ENCODE measurements at regions not wholly inside any gene's neighbourhood (a gene's known extent, or its start where the extent isn't known, plus 50 kb on each side); places are given as distances from the start of the nearest gene placed in this dataset.

- CTCF ChIA-PET = interaction anchor here (0.6 kb wide), 1 partner anchor 356 kb away, joined by 3 read pairs; no protein-coding TSS in a partner anchor
- POLR2A ChIA-PET = no interaction called here
- TF ChIP-seq ZNF157 (tag by site-specific recombination; IDR thresholded peaks at IDR 0.05) (no peak), KLF17 (tag by site-specific recombination; IDR thresholded peaks at IDR 0.05) (no peak), ZBTB20 (tag by site-specific recombination; IDR thresholded peaks at IDR 0.05) (no peak), ZNF394 (tag by site-specific recombination; IDR thresholded peaks at IDR 0.05; ENCODE audit: borderline replicate concordance) (no peak), ZNF433 (tag by site-specific recombination; IDR thresholded peaks at IDR 0.05; ENCODE audit: low read depth) (no peak), ZNF645 (tag by site-specific recombination; IDR thresholded peaks at IDR 0.05) (no peak), SCRT1 (tag by site-specific recombination; IDR thresholded peaks at IDR 0.05; ENCODE audit: borderline replicate concordance) (no peak), ZSCAN30 (tag by site-specific recombination; IDR thresholded peaks at IDR 0.05) (no peak), ZBTB11 (tag by site-specific recombination; conservative IDR thresholded peaks at IDR 0.05; ENCODE audit: low read depth) (no peak), ZNF138 (tag by site-specific recombination; IDR thresholded peaks at IDR 0.05; ENCODE audit: borderline replicate concordance) (no peak), ZBTB49 (tag by site-specific recombination; IDR thresholded peaks at IDR 0.05; ENCODE audit: low read depth) (no peak), MZF1 (tag by site-specific recombination; IDR thresholded peaks at IDR 0.05; ENCODE audit: borderline replicate concordance) (no peak), PRDM6 (tag by site-specific recombination; IDR thresholded peaks at IDR 0.05) (no peak), ZNF747 (tag by site-specific recombination; IDR thresholded peaks at IDR 0.05) (no peak)
- Histone ChIP-seq H3K9me3 (ENCODE audit: control insufficient read depth, insufficient read depth, low read depth, low read length) (no peaks in the 10 kb centered on the region), H3K4me3 (ENCODE audit: low read depth, low read length) (no peak overlapping the region), H3K4me1 (ENCODE audit: control insufficient read depth, insufficient read depth, low read length) (peaks cover 7% of the 10 kb centered on the region), H3K36me3 (ENCODE audit: control insufficient read depth in 2 of 2, insufficient read depth in 1 of 2, low read length in 2 of 2) (no peaks in the 10 kb centered on the region), H3K27ac (ENCODE audit: extremely low read depth, low read depth, low read length) (no peak overlapping the region)
Measured at GRCh38 chr2:19731037-19731436, 170.7 kb downstream of the TTC32 start.

GRCh38 chr2:19728125-19728524 lies 173.7 kb downstream of the TTC32 start:
- CTCF ChIA-PET = interaction anchor here (0.7 to 1.7 kb wide), 2 partner anchors 18 to 1424 kb away, joined by 3 to 4 read pairs; no protein-coding TSS in a partner anchor
- no peak for TF ChIP-seq ZBTB7A (tag by site-specific recombination; IDR thresholded peaks at IDR 0.05; ENCODE audit: low read depth)
- no peak for TF ChIP-seq ZNF510 (tag by site-specific recombination; IDR thresholded peaks at IDR 0.05; ENCODE audit: insufficient replicate concordance)
- TF ChIP-seq ZEB2 (tag by site-specific recombination; IDR thresholded peaks at IDR 0.05) = no peak
- TF ChIP-seq ZNF449 (tag by site-specific recombination; IDR thresholded peaks at IDR 0.05) = no peak
- TF ChIP-seq ZBTB17 (tag by site-specific recombination; IDR thresholded peaks at IDR 0.05) = no peak

More at GRCh38 chr2:19728125-19728524, 173.7 kb downstream of the TTC32 start:
- no peaks in the 10 kb centered on the region for H3K9me3 ChIP-seq (ENCODE audit: control insufficient read depth, insufficient read depth, low read depth, low read length)
- POLR2A ChIA-PET = no interaction called here
- no peaks in the 10 kb centered on the region for H3K36me3 ChIP-seq (ENCODE audit: control insufficient read depth in 2 of 2, insufficient read depth in 1 of 2, low read length in 2 of 2)
- H3K4me3 ChIP-seq (ENCODE audit: low read depth, low read length) = no peak overlapping the region
- H3K4me1 ChIP-seq (ENCODE audit: control insufficient read depth, insufficient read depth, low read length) = peaks cover under 1% of the 10 kb centered on the region; the same call in 1 of the 2 replicates
- H3K27ac ChIP-seq (ENCODE audit: extremely low read depth, low read depth, low read length) = no peak overlapping the region
